ENCODE measurements at regions not wholly inside any gene's neighbourhood (a gene's known extent, or its start where the extent isn't known, plus 50 kb on each side); places are given as distances from the start of the nearest gene placed in this dataset.
A peak's percentile ranks its signal among the peaks of the same experiment; 100 is the strongest.
"Not testable (repeated sequence)": the region's sequence is repeated elsewhere in the genome, so short reads cannot be mapped to it uniquely, and the experiment has no call there.

DNA sequence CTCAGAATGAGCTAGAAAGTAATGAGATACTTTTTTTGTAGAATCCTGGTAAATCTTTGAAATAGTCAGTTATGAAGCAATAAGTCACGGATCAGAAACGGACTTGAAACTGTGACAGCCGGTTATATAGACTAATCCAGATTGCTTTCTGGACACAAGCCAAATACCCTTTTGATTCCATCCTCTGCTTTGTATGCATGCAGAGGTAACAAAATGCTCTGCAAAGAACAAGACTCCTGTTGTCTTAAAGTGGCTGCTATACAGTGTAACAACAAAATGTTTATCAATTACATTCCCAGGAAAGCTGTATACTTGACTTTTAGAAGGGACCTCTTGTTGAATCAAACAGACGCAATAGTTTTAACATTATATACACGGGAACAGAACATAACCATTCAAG is 66.5 kb upstream of the STARD13 start:
- no peaks in the 10 kb centered on the region; a peak in 1 of 22 replicates for H3K36me3 ChIP-seq
- peak overlapping the region in 1 of 11 experiments; percentile 95; a peak in 2 of 22 replicates for H3K9ac ChIP-seq
- peaks cover 14 to 21% (median 16%) of the 10 kb centered on the region in 11 experiments for H3K9me3 ChIP-seq (replicated peaks in 1 of 11)
- TF ChIP-seq Cebpa-rat (IDR thresholded peaks at IDR 0.05), result no peak
- peaks cover 34 to 81% (median 49%) of the 10 kb centered on the region in 10 experiments for H3K4me1 ChIP-seq
- peak overlapping the region in 1 of 10 experiments; percentile 35; a peak in 1 of 20 replicates for H3K4me3 ChIP-seq
- peak overlapping the region in 6 of 11 experiments; percentile 78 to 99 (median 90); a peak in 11 of 22 replicates for H3K27ac ChIP-seq
- no peaks in the 10 kb centered on the region for H3K27me3 ChIP-seq
- H3K4me2 ChIP-seq, result peak overlapping the region; percentile 83 to 96 (median 90); a peak in 21 of 22 replicates
- H4K20me1 ChIP-seq, result no peaks in the 10 kb centered on the region

DNA sequence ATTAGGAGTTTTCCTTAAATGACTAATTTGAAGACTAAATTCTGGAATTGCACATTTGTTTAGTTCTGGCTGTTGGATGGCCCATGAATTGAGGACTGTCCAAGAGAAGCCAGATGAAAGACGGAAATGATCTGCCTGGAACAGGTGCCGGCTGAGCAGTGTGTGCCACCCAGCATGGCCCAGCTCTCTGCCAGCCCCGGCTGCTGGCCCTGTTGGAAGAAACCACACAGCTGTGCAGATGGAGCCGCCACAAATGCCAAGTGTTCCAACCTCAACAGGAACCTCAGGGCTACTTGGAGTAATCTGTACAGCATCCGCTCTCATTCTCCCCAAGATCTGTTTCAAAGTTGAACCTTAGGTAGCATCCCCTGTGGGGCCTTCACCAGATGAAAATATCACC is 67.0 kb upstream of the STARD13 start:
- Histone ChIP-seq H3K9me3 (replicated peaks in 1 of 11) (peaks cover 14 to 21% (median 16%) of the 10 kb centered on the region in 11 experiments), H3K27me3 (no peaks in the 10 kb centered on the region), H3K4me2 (peak overlapping the region; percentile 83 to 96 (median 90)), H4K20me1 (no peaks in the 10 kb centered on the region), H3K4me3 (peak overlapping the region in 5 of 10 experiments; percentile 6 to 35 (median 25); a peak in 4 of 20 replicates), H3K27ac (peak overlapping the region; percentile 55 to 99 (median 80)), H3K36me3 (no peaks in the 10 kb centered on the region; a peak in 1 of 22 replicates), H3K4me1 (peaks cover 34 to 83% (median 49%) of the 10 kb centered on the region in 10 experiments), H3K9ac (peak overlapping the region; percentile 19 to 95 (median 64); a peak in 19 of 22 replicates)
- TF ChIP-seq Cebpa-rat (IDR thresholded peaks at IDR 0.05), result no peak

DNA sequence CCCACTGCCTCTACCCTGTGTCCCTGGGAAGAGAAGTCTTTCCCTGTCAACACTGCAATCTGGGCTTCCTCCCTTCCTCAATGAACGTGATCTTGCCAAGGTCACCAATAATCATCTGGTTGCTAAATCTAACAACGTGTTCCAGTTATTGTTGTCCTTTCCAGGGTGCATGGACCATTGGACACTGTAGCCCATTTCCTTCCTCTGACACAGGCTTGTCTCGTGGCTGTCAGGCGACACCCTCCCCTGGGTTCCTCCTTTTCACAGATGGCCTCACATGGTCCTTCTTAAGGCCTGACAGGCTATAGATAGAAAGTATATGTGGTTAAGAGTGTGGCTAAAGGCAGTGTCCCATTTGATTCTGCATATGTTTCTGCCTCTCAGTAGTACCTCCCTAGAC is 67.7 kb upstream of the STARD13 start:
- Histone ChIP-seq H4K20me1 (no peaks in the 10 kb centered on the region), H3K36me3 (no peaks in the 10 kb centered on the region; a peak in 1 of 22 replicates), H3K9ac (peak overlapping the region; percentile 19 to 95 (median 64); a peak in 19 of 22 replicates), H3K4me1 (peaks cover 34 to 78% (median 49%) of the 10 kb centered on the region in 10 experiments), H3K27ac (peak overlapping the region; percentile 55 to 99 (median 80)), H3K27me3 (no peaks in the 10 kb centered on the region), H3K9me3 (replicated peaks in 1 of 11) (peaks cover 14 to 25% (median 17%) of the 10 kb centered on the region in 11 experiments), H3K4me3 (peak overlapping the region in 5 of 10 experiments; percentile 17 to 31 (median 23); a peak in 4 of 20 replicates), H3K4me2 (peak overlapping the region; percentile 83 to 96 (median 90))
- TF ChIP-seq Cebpa-rat (IDR thresholded peaks at IDR 0.05), result peak in 2 of 11 experiments; percentile 52 to 55; a peak in 2 of 22 replicates

DNA sequence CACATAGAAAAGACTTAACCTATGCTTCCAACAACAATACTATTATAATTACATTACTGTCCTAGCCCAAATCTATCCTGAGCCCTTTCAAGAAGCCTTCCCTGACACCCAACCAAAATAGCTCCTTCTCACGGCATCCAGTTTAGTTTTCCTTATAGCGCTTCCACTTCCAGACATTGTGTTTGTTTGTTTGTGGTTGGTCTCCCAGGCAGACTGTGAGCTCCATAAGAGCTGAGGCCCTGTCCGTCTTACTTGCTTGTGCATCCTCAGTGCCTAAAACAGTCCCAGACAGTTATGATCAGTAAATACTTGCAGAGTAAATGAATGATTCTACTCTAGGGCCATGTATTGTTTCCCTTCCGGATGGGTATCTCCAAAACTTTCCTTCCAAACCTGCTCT is 68.1 kb upstream of the STARD13 start:
- H3K27ac ChIP-seq, result peak overlapping the region; percentile 39 to 99 (median 80); a peak in 20 of 22 replicates
- H4K20me1 ChIP-seq, result no peaks in the 10 kb centered on the region
- no peak for TF ChIP-seq Cebpa-rat (IDR thresholded peaks at IDR 0.05)

DNA sequence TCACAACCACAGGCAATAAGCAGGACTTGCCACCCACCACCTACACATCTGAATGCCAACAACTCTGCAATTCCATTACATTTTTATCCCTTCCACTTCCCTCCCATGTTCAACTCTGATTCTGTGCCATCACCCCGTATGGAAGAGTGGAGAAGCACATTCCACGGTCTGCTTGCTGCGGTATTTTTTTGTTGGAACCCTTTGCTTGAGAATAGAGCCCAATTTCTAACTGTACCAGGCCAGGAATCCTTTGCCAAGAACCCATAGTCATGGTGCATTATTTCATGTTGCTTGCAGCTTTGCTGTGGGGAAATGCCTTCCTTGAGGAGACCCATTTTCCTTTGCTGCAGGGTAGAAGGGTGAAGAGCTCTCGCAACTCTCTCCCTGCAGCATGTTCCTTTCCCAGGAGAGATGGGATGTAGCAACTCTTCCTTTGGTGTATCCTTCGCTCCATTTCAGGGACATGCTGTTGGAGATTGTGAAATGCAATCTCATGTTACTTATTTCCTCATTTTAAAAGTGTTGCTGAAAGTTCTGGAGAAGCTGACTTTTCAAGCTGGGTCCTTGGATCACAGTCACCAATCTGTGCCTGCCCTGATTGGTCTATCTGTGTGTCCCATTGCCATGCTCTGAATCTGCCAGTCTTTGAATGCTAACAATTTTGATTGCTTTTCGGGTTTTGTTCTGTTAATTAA is 69.8 kb upstream of the STARD13 start:
- Histone ChIP-seq H3K36me3 (no peaks in the 10 kb centered on the region), H3K9me3 (replicated peaks in 1 of 11) (peaks cover 6 to 29% (median 14%) of the 10 kb centered on the region in 11 experiments), H3K4me1 (peaks cover 34 to 69% (median 49%) of the 10 kb centered on the region in 10 experiments), H3K9ac (peak overlapping the region in 5 of 11 experiments; percentile 11 to 73 (median 37); a peak in 8 of 22 replicates), H3K27me3 (no peaks in the 10 kb centered on the region), H3K4me2 (peak overlapping the region in 10 of 11 experiments; percentile 10 to 88 (median 65); a peak in 17 of 22 replicates), H4K20me1 (no peaks in the 10 kb centered on the region), H3K27ac (peak overlapping the region in 9 of 11 experiments; percentile 42 to 99 (median 72); a peak in 17 of 22 replicates), H3K4me3 (peak overlapping the region in 2 of 10 experiments; percentile 11 to 23; a peak in 1 of 20 replicates)
- peak in 10 of 11 experiments; percentile 34 to 93 (median 85); a peak in 19 of 22 replicates for TF ChIP-seq Cebpa-rat (IDR thresholded peaks at IDR 0.05)

More for the DNA sequence above, 68.1 kb upstream of the STARD13 start:
- Histone ChIP-seq H3K4me3 (peak overlapping the region in 2 of 10 experiments; percentile 20 to 23; a peak in 1 of 20 replicates), H3K9me3 (replicated peaks in 1 of 11) (peaks cover 14 to 29% (median 17%) of the 10 kb centered on the region in 11 experiments), H3K27me3 (no peaks in the 10 kb centered on the region), H3K36me3 (no peaks in the 10 kb centered on the region; a peak in 1 of 22 replicates), H3K9ac (peak overlapping the region in 8 of 11 experiments; percentile 35 to 87 (median 66); a peak in 14 of 22 replicates), H3K4me2 (peak overlapping the region; percentile 70 to 96 (median 89)), H3K4me1 (peaks cover 34 to 74% (median 49%) of the 10 kb centered on the region in 10 experiments)

DNA sequence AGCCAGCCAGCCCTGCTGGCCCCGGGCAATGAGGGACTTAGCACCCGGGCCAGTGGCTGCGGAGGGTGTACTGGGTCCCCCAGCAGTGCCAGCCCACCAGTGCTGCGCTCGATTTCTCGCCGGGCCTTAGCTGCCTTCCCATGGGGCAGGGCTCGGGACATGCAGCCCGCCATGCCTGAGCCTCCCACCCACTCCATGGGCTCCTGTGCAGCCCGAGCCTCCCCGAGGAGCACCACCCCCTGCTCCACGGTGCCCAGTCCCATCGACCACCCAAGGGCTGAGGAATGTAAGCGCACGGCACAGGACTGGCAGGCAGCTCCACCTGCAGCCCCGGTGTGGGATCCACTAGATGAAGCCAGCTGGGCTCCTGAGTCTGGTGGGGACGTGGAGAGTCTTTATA is 72.5 kb upstream of the STARD13 start:
- H3K9ac ChIP-seq, H3K4me2 ChIP-seq, H3K27me3 ChIP-seq, H3K4me3 ChIP-seq, H3K27ac ChIP-seq, H3K36me3 ChIP-seq, H4K20me1 ChIP-seq: not testable (repeated sequence)
- H3K4me1 ChIP-seq, result peaks cover 15 to 59% (median 36%) of the 10 kb centered on the region in 10 experiments
- H3K9me3 ChIP-seq (replicated peaks in 1 of 11), result peaks cover 5 to 46% (median 32%) of the 10 kb centered on the region in 11 experiments; a peak in 19 of 22 replicates

DNA sequence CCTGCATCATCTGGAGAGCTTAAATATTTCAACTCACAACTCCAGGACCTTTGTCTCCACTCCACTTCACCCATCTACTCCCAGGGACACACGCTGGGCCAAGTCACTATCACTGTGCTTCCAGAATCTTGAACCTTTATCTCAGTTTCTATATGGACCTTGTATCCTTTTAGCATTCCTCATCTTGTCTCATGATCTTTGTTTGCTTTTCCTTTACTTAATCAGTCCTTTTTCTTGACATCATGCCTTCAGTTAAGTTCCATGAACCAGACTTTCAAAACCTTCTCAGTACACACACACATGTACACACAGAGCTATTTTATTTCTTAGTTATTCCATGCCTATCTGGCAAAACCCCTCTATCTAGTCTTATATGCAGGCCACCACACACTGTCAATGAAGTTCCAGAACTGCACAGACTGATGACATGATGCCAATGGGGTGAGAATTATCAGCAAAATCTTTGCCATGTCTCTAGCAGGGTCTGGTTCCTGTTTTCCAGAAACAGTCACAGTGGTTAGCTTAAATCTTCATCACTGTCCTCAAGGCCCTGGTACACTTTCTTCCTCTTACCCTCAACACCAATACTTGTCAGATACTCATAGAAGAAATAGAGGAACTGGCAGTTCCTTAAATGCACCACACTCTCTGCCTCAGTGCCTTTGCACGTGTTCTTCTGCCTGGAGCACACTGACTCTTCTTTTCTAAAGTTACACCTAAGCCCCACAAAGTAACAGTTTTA is 77.6 kb upstream of the STARD13 start:
- peak overlapping the region in 7 of 11 experiments; percentile 9 to 72 (median 46); a peak in 11 of 22 replicates for H3K4me2 ChIP-seq
- no peak for TF ChIP-seq Cebpa-rat (IDR thresholded peaks at IDR 0.05)
- no peaks in the 10 kb centered on the region for H4K20me1 ChIP-seq
- H3K9me3 ChIP-seq (replicated peaks in 1 of 11), result peaks cover 5 to 41% (median 29%) of the 10 kb centered on the region in 11 experiments; a peak in 19 of 22 replicates
- H3K4me1 ChIP-seq, result peaks cover 9 to 57% (median 27%) of the 10 kb centered on the region in 10 experiments
- H3K36me3 ChIP-seq, result no peaks in the 10 kb centered on the region
- no peak overlapping the region for H3K4me3 ChIP-seq
- peak overlapping the region in 1 of 11 experiments; percentile 13; a peak in 2 of 22 replicates for H3K9ac ChIP-seq
- H3K27ac ChIP-seq, result peak overlapping the region in 8 of 11 experiments; percentile 21 to 69 (median 54); a peak in 13 of 22 replicates
- H3K27me3 ChIP-seq, result no peaks in the 10 kb centered on the region

DNA sequence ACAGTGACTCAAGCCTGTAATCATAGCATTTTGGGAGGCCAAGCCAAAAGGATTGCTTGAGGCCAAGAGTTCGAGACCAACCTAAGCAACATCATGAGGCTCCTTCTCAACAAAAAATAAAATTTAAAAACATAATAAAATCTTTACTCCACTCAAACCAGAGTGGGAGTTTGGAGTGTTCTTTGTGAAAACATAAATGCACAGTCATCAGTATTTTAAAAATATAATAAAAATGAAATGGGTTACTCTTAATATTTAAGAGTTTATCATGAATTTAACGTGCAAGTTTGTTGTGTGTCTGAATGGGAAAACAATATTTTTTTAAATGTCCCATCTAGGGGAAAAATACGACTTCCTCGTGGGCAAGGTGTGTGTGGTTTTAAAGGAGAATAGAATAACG is 78.6 kb upstream of the STARD13 start:
- H3K9me3 ChIP-seq (replicated peaks in 1 of 11), result peaks cover 5 to 37% (median 26%) of the 10 kb centered on the region in 11 experiments; a peak in 19 of 22 replicates
- H3K4me2 ChIP-seq, result peak overlapping the region in 1 of 11 experiments; percentile 8; a peak in 1 of 22 replicates
- H3K27me3 ChIP-seq, result no peaks in the 10 kb centered on the region
- TF ChIP-seq Cebpa-rat (IDR thresholded peaks at IDR 0.05), result no peak
- no peaks in the 10 kb centered on the region for H4K20me1 ChIP-seq
- H3K4me1 ChIP-seq, result peaks cover 20 to 67% (median 37%) of the 10 kb centered on the region in 10 experiments
- peak overlapping the region in 2 of 11 experiments; percentile 52 to 53; a peak in 1 of 22 replicates for H3K27ac ChIP-seq
- H3K9ac ChIP-seq, result no peak overlapping the region
- no peak overlapping the region for H3K4me3 ChIP-seq
- no peaks in the 10 kb centered on the region for H3K36me3 ChIP-seq
